H4 (cell line): ENCODE measurements at regions not wholly inside any gene's neighbourhood (a gene's known extent, or its start where the extent isn't known, plus 50 kb on each side); places are given as distances from the start of the nearest gene placed in this dataset.
A peak's percentile ranks its signal among the peaks of the same experiment; 100 is the strongest.

ENCODE experiments used
- DNase-seq: peaks from one replicate; pipeline ENCODE4 v3.0.0-alpha.2; 2015; ENCODE audit warnings: low spot score

GRCh38 chr1:173128742-173129141 lies 78.0 kb upstream of the TNFSF18 start:
- no peak for DNase-seq

- DNase-seq = no peak
Measured at GRCh38 chr1:173127369-173128307, 76.9 kb upstream of the TNFSF18 start.

DNA sequence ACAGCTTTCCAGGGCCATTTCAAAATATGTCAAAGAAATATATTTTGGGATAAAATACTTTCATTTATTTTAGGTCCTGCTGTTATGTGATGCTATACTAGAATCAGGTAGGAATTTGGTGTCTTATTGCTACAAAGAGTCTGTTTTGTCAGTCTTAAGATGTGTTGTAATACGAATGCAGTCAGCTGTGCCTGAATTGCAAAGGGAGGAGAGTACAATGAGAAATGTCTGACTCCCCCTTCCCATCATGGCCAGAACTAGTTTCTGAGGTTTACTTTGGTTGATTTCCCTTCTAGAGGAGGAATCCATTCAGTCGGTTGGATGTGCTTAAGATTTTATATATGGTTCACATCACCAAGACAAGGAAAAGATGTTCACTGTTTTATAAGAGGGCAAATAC lies 75.7 kb upstream of the TNFSF18 start:
- DNase-seq = no peak

DNA sequence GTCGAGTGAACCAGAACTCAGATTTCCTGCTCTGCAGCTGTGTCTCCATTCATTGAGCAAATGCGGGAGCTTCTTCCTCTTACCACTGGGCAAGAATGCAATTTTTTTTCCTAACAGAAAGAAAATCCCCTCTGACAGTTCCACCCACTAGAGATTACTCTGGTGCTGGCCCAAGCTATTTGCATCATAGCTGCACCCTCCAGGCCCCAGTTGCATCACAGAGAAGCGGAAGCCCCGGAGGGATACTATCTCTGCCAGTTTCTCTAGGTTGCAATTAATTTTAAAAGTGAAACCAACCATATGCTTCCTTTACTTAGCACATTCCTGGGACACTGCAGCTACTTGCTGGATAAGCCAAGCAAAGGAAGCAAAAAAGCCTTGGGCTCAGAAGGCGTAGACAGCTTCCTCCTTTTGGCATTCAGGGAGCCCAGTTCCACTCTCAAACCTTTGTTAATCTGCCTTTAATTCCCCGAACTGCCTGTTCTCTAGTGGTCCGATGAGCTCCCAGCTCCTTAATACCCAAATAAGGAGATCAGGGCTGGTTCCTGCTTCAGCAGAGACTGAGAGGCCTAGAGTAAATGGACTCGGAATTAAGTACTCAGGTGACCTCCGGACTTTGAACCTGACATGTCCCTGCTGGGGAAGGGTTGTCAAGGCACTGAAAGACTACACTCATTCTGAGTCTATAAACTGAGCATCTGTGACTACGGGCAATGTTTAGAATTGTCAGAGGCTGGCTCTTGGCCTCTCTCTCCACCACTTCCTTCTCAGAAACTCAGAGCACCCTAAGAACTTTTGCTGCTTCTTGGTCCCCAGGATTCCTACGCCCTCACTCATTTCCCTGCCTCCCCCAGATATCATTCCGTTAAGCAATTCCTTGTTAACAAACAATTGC lies 72.5 kb upstream of the TNFSF18 start:
- peak; percentile 81 for DNase-seq

DNA sequence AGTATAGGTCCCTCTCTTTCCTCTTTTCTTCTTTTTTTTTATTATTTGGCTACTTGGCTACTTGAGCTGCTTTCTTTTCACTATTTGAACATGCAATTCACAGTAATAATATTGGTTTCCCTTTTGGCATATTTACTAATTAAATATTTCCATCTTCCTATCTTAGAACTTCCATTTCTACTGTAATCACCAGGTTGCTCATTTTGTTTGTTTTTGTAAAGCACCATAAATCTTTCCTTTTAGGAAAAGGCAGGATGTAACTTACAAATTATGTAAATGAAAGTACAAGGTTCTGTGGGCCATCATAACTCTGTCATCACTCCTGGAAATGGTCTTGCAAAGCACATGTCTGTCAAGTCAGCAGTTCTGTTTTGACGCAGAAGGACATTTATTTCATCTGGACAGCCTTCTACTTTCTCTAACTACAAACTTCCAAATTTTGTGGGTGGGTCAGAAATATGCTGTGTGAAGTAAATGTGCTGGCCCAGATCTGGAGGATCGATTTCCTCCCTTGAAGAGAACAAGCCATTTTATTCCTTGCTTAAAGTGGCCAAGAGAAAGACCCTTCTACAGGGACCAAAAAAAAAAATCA lies 71.7 kb upstream of the TNFSF18 start:
- DNase-seq = no peak

- DNase-seq = no peak
Measured at GRCh38 chr1:173118404-173118803, 67.7 kb upstream of the TNFSF18 start.

DNA sequence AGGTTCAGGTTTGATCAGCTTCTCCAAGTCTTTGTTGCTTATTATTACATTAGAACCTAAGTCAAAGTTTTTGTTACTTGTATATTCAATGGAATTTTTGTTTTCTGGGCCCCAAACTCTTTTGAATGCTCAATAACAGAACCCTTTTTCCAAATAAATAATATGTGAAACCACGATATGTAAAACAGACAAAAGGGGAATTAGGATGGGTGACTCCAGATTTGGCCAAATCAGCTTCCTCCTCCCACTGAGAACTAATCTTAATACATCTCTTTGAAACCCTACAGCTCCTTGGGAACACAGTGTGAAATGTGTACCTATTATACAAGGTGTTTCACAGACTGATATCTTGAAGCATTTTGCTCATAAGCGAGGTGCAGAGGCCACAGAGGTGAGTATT lies 67.0 kb upstream of the TNFSF18 start:
- DNase-seq = no peak

- DNase-seq = no peak
Measured at GRCh38 chr1:173117108-173117633, 66.4 kb upstream of the TNFSF18 start.

DNA sequence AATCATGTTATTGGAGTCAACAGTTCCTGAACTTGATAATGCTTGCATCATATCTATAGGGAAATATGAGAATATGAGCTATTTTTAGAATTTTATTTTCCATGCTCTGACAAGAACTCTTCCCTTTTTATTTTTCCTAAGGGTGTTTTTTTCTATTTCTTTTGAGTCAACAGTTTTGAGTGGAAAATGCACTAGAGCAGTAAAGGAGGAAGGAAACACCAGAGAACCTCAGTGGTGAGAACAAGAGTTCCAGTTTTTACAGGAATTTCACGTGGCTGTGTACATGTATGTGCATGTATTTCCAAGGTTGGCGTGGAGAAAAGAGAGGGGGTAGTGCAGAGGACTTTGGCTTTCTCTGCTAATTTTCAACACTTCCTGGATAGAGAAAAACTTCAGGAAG lies 63.6 kb upstream of the TNFSF18 start:
- DNase-seq = no peak

- DNase-seq = no peak
Measured at GRCh38 chr1:173113015-173113741, 62.4 kb upstream of the TNFSF18 start.

- DNase-seq = no peak
Measured at GRCh38 chr1:173112129-173112528, 61.4 kb upstream of the TNFSF18 start.

GRCh38 chr1:173107696-173108095 lies 57.0 kb upstream of the TNFSF18 start:
- no peak for DNase-seq

DNA sequence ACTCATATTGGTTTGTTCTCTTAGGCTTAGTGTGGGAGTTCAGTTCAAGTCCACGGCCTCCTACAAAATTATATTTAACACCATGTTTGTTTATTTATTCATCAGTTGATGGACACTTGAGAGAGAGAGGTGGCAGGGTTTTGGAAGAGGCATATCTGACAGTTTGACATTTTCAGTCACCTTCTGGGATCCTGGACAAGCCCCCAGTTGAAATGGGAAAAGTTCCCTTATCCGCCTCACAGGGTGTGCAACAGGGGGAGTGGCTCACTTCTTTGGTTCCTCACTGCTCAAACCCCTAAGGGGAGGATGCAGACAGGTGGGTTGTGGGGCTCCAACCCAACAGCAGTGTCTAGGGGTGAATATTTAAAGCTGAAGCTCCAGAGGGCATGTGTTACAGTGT lies 52.3 kb upstream of the TNFSF18 start:
- DNase-seq = no peak

- DNase-seq = no peak
Measured at GRCh38 chr1:173101589-173101988, 50.8 kb upstream of the TNFSF18 start.

- no peak for DNase-seq
Measured at GRCh38 chr1:173100476-173101107, 49.9 kb upstream of the TNFSF18 start.
